NT2/D1 (cell line): ENCODE measurements at regions not wholly inside any gene's neighbourhood (a gene's known extent, or its start where the extent isn't known, plus 50 kb on each side); places are given as distances from the start of the nearest gene placed in this dataset.

ENCODE experiments used
- DNase-seq: peaks from one replicate; pipeline ENCODE4 v3.0.0-alpha.2; 2011; ENCODE audit warnings: low read depth, low spot score
- H3K27me3 ChIP-seq: 2 replicates; pipeline ENCODE4 v1.6.0; 2011; ENCODE audit warnings: mild to moderate bottlenecking; ENCODE audit not compliant: insufficient read length, insufficient read depth
- H3K36me3 ChIP-seq: 2 replicates; pipeline ENCODE4 v1.6.1; 2011; ENCODE audit warnings: mild to moderate bottlenecking, low read length, mixed read lengths; ENCODE audit not compliant: insufficient read depth, insufficient read length
- H3K4me1 ChIP-seq: 2 replicates; pipeline ENCODE4 v1.5.1; 2011; ENCODE audit not compliant: insufficient read depth, insufficient read length
- H3K4me3 ChIP-seq: 2 replicates; pipeline ENCODE4 v1.5.1; 2011; ENCODE audit warnings: low read depth; ENCODE audit not compliant: insufficient read length
- H3K9ac ChIP-seq: 2 replicates; pipeline ENCODE4 v1.6.0; 2011; ENCODE audit warnings: low read depth; ENCODE audit not compliant: insufficient read length
- H3K9me3 ChIP-seq: 2 replicates; pipeline ENCODE4 v1.5.1; 2011; ENCODE audit warnings: mild to moderate bottlenecking, low read length; ENCODE audit not compliant: insufficient read depth
- SUZ12 ChIP-seq: IDR thresholded peaks from 2 replicates; pipeline ENCODE4 v1.6.1; 2011; ENCODE audit not compliant: insufficient read length, insufficient read depth; ENCODE audit errors: extremely low read depth
- YY1 ChIP-seq: IDR thresholded peaks from 2 replicates; pipeline ENCODE4 v1.6.1; 2011; ENCODE audit not compliant: insufficient read length, insufficient read depth
- ZNF274 ChIP-seq: IDR thresholded peaks from 2 replicates; pipeline ENCODE4 v1.6.1; 2011; ENCODE audit warnings: mild to moderate bottlenecking, low read depth, low read length

GRCh38 chr2:138106606-138107005 lies 142.3 kb downstream of the HNMT start:
- H3K27me3 ChIP-seq: no peaks in the 10 kb centered on the region

GRCh38 chr2:138107288-138107687 lies 143.0 kb downstream of the HNMT start:
- no peak for DNase-seq
- Histone ChIP-seq H3K9me3 (no peaks in the 10 kb centered on the region), H3K9ac (no peak overlapping the region), H3K4me1 (no peaks in the 10 kb centered on the region), H3K36me3 (no peaks in the 10 kb centered on the region), H3K27me3 (no peaks in the 10 kb centered on the region), H3K4me3 (no peak overlapping the region)
- TF ChIP-seq YY1 (no peak), ZNF274 (no peak), SUZ12 (no peak)

More at GRCh38 chr2:138106606-138107005, 142.3 kb downstream of the HNMT start:
- TF ChIP-seq YY1 (no peak), SUZ12 (no peak), ZNF274 (no peak)
- Histone ChIP-seq H3K9me3 (no peaks in the 10 kb centered on the region), H3K4me1 (no peaks in the 10 kb centered on the region), H3K36me3 (no peaks in the 10 kb centered on the region), H3K4me3 (no peak overlapping the region), H3K9ac (no peak overlapping the region)
- no peak for DNase-seq

GRCh38 chr2:138110453-138111083 lies 146.3 kb downstream of the HNMT start:
- peaks cover 15% of the 10 kb centered on the region for H3K9me3 ChIP-seq
- H3K36me3 ChIP-seq: no peaks in the 10 kb centered on the region
- DNase-seq: no peak
- TF ChIP-seq YY1 (no peak), SUZ12 (no peak)
- no peaks in the 10 kb centered on the region for H3K4me1 ChIP-seq
- H3K27me3 ChIP-seq: no peaks in the 10 kb centered on the region
- no peak overlapping the region for H3K4me3 ChIP-seq
- H3K9ac ChIP-seq: no peak overlapping the region

- Histone ChIP-seq H3K36me3 (no peaks in the 10 kb centered on the region), H3K4me3 (no peak overlapping the region), H3K9me3 (peaks cover 15% of the 10 kb centered on the region), H3K27me3 (no peaks in the 10 kb centered on the region), H3K4me1 (no peaks in the 10 kb centered on the region), H3K9ac (no peak overlapping the region)
- TF ChIP-seq ZNF274: no peak
- TF ChIP-seq SUZ12: no peak
- no peak for TF ChIP-seq YY1
- DNase-seq: no peak
Observed at GRCh38 chr2:138112536-138112935, 148.3 kb downstream of the HNMT start.

- H3K27me3 ChIP-seq: no peaks in the 10 kb centered on the region
- peaks cover 15% of the 10 kb centered on the region for H3K9me3 ChIP-seq
- no peak for DNase-seq
- TF ChIP-seq SUZ12: no peak
- no peak for TF ChIP-seq YY1
- TF ChIP-seq ZNF274: no peak
- no peak overlapping the region for H3K4me3 ChIP-seq
- H3K36me3 ChIP-seq: no peaks in the 10 kb centered on the region
- H3K4me1 ChIP-seq: no peaks in the 10 kb centered on the region
- no peak overlapping the region for H3K9ac ChIP-seq
Observed at GRCh38 chr2:138113871-138114525, 149.7 kb downstream of the HNMT start.

GRCh38 chr2:138115666-138116065 lies 151.4 kb downstream of the HNMT start:
- H3K36me3 ChIP-seq: no peaks in the 10 kb centered on the region
- no peak overlapping the region for H3K9ac ChIP-seq
- TF ChIP-seq ZNF274 (no peak), SUZ12 (no peak), YY1 (no peak)
- H3K4me3 ChIP-seq: no peak overlapping the region
- no peak for DNase-seq
- H3K9me3 ChIP-seq: peaks cover 15% of the 10 kb centered on the region
- no peaks in the 10 kb centered on the region for H3K27me3 ChIP-seq
- H3K4me1 ChIP-seq: no peaks in the 10 kb centered on the region

GRCh38 chr2:138116456-138116855 lies 152.2 kb downstream of the HNMT start:
- Histone ChIP-seq H3K27me3 (no peaks in the 10 kb centered on the region), H3K4me1 (no peaks in the 10 kb centered on the region), H3K36me3 (no peaks in the 10 kb centered on the region), H3K9me3 (peaks cover 15% of the 10 kb centered on the region), H3K4me3 (no peak overlapping the region), H3K9ac (no peak overlapping the region)
- DNase-seq: no peak
- no peak for TF ChIP-seq SUZ12
- TF ChIP-seq ZNF274: no peak
- TF ChIP-seq YY1: no peak
